DMS 273 treated with DMSO at 0.1 percent for 48 hours (cell line): ENCODE measurements at regions not wholly inside any gene's neighbourhood (a gene's known extent, or its start where the extent isn't known, plus 50 kb on each side); places are given as distances from the start of the nearest gene placed in this dataset.
"Not testable (repeated sequence)": the region's sequence is repeated elsewhere in the genome, so short reads cannot be mapped to it uniquely, and the experiment has no call there.

ENCODE experiments used
- DNase-seq: peaks from one replicate; lab custom pipeline; 2025; lab: John Stamatoyannopoulos, UW

- no peak for DNase-seq
These were observed 300.3 kb upstream of the GULP1 start for GRCh38 chr2:187991389-187991788.

- DNase-seq = peak; percentile 52
These were observed 297.0 kb upstream of the GULP1 start for GRCh38 chr2:187994464-187995331.

- no peak for DNase-seq
These were observed 296.1 kb upstream of the GULP1 start for GRCh38 chr2:187995556-187995955.

DNA sequence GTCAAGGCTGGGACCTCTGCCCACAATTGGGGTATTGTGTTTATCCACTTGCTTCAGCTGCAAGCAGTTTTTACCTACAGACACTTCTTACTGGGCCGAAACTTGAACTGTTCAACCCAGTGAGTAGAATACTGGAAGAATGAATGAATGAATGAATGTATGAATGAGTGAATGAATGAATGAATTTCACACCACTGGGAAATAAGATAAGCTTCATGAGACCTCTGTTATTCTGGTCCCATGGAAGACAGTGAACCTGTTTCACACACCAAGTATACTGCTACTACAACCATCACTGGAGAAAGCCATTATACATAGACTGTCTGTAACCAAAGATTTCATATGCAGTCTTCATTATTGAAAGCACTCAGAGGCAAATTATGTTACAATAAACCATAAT is 295.0 kb upstream of the GULP1 start:
- no peak for DNase-seq

DNA sequence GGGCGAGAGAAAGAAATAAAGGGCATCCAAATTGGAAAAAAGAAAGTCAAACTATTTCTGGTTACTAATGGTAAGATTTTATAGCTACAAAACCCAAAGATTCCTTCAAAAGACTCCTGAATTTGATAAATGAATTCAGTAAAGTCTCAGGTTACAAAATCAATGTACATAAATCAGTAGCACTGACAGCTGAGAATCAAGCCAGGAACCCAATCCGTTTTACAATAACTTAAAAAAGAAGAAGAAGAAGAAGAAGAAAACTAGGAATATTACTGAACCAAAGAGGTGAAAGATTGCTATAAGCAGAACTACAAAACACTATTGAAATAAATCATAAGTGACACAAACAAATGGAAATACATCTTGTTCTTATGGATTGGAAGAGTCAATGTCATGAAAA is 291.5 kb upstream of the GULP1 start:
- DNase-seq = no peak

- DNase-seq = no peak
These were observed 287.9 kb upstream of the GULP1 start for GRCh38 chr2:188003800-188004199.

DNA sequence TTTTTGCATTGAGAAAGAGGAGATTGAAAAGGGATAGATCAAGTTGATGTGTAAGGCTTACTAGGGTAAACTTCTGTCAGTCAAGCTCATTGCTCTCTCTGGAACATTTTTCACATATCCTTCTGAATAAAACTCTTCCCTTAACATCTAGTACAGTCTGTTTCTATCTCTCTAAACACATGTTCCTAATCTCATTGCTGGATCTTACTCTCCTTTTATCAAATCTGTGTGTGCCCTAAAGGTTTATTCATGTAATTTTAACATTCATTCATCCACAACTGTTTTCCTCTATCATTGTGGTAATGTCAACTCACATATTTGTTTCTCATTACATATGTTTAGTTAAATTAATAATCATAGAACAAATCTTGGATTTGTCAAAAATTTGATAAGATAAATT is 277.9 kb upstream of the GULP1 start:
- DNase-seq = no peak

DNA sequence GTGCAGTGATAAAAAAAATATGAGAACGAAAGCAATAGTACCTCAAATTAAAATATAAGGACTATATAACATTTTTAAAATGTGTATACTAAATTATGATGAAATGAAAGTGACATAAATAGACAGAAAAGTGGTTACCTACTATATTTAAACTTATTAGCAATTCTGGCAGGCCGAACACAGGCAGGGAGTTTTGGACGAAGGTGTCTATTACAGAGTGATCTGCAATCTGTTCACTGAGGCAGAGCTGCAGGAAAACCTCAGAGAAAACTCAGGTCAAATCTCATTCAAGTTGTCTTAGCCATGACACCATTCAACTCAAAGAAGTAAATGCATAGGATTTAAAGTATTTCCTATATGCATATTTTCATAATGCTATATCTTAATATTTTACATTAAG is 274.8 kb upstream of the GULP1 start:
- DNase-seq = no peak

DNA sequence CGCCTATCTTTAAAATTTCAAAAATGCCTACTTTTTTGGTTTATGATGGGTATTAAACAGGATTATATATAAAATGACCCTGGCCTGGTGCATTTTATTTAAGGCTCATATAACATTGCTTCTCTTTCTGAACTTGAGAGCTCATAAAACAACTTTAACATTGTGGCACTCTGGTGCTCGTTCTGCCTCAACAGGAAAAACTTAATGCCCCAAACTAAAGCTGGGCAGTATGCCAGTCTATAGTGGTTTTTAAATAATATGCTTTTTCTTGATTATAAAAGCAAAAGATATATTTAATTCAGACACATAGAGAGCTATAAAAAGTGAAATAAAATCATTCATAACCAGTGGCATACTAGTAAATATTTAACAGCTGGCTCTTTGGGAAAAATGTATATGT is 269.3 kb upstream of the GULP1 start:
- DNase-seq = no peak

GRCh38 chr2:188023035-188023434 is 268.6 kb upstream of the GULP1 start:
- no peak for DNase-seq

DNA sequence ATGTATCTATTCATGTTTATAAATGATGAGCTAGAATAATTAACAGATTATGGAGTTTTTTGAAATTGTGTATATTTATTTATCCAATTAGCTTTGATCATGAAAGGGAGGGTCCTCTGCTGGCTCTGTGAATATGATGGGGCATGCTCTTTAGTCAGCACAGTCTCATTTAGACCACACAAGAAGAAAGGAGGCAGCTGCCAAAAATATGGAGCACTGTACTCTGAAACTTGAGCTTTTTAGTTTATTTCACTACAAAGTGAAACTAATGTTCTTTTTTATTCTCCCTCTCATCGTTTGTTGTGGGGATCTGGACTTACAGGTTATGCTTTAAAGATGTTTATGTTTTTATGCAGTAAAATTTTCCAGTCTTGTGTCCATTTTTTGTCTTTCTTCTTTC is 266.9 kb upstream of the GULP1 start:
- DNase-seq = no peak

DNA sequence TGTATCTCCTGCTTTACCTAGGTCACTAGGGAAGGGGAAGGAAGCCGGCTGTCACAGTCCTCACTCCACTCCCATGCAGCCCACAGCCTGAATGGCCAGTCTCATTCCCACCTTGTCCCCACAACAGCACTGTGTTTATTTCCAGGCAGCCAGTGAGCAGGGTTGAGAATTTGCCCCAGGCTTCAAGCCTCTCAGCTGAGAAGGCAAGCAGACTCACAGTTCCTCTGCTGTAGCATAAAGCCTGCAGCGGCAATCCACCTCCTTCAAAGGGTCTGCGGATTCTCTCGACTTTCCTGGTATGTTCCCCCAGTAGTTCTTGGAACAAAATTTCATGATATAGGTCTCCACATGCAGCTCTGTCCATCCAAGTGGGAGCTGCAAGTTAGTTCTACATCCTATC is 262.9 kb upstream of the GULP1 start:
- DNase-seq = no peak

GRCh38 chr2:188032306-188032705 is 259.4 kb upstream of the GULP1 start:
- no peak for DNase-seq

- no peak for DNase-seq
These were observed 258.9 kb upstream of the GULP1 start for GRCh38 chr2:188032786-188033185.

GRCh38 chr2:188033240-188033639 is 258.4 kb upstream of the GULP1 start:
- DNase-seq = not testable (repeated sequence)

- DNase-seq = not testable (repeated sequence)
These were observed 257.6 kb upstream of the GULP1 start for GRCh38 chr2:188034102-188034501.

- not testable (repeated sequence) for DNase-seq
These were observed 256.3 kb upstream of the GULP1 start for GRCh38 chr2:188035377-188035776.

DNA sequence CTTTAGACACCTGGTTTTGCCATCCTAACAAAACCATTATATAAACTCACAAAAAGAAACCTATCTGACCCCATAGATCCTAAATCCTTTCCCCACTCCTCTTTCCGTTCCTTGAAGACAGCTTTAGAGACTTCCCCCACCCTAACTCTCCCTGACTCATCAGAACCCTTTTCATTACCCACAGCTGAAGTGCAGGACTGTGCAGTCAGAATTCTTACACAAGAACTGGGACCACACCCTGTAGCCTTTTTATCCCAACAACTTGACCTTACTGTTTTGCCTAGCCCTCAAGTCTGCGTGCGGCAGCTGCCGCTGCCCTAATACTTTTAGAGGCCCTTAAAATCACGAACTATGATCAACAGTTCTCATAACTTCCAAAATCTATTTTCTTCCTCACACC is 254.9 kb upstream of the GULP1 start:
- not testable (repeated sequence) for DNase-seq

DNA sequence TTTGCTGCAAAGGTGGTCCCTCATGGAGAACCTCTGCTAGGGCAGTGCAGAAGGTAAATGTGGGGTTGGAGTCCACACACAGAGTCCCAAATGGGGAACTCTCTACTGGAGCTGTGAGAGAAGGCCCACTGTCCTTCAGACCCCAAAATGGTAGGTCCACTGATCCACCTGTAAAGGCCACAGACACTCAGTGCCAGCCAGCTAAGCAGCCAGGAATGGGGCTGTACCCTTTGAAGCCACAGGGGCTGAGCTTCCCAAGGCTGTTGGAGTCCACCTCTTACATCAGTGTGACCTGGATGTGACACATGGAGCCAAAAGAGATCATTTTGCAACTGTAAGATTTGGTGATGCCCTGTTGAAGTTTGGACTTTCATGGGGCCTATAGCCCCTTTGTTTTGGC is 252.4 kb upstream of the GULP1 start:
- no peak for DNase-seq

DNA sequence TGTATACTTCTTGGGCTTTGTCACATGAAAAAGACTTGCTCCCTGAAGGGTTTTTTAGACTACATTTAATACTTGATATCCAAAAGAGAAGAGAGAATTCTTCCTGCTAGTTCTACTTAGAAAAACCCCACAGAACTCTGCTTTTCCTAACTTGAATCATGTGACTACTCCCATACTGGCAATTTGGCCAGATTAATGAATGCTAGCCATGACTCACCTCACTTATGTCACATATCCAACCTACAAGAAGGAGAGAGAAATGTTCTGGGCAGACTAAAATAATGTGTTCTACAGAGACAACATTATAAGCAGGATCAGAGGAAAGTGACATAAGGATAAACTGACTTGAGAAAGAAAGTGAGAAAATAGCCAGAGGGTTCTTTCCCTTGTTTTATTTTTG is 249.3 kb upstream of the GULP1 start:
- no peak for DNase-seq

DNA sequence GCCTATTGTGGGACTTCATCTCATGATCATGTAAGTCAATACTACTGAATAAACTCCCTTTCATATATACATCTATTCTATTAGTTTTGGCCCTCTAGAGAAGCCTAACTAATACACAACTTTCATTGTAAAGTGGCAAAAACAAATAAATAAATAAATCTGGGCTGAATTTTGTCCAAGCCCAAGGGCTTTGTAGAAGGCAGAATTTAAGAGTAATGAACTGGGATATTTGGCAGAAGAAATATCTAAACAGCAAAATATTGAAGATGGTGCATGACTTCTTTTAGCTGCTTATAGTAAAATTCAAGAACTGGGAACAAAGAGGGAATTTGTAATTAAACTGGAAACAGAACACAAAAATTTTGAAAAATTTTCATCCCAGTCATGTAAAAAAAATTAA is 246.7 kb upstream of the GULP1 start:
- no peak for DNase-seq

DNA sequence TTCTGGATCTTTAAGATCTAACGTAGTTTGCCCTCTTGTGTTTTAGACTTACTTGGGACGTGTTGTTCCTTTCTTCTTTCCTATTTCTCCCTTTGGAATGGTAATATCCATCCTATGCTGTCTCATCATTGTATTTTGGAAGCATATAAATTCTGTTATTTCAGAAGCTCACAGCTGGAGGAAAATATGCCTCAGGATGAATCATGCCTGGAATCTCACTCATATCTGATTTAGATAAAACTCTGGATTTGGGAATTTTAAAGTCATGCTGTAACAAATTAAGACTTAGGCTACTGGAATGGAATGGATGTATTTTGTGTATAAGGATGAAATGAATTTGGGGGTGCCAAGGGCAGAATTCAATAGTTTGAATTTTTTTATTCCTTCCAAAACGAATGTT is 245.2 kb upstream of the GULP1 start:
- DNase-seq = no peak

DNA sequence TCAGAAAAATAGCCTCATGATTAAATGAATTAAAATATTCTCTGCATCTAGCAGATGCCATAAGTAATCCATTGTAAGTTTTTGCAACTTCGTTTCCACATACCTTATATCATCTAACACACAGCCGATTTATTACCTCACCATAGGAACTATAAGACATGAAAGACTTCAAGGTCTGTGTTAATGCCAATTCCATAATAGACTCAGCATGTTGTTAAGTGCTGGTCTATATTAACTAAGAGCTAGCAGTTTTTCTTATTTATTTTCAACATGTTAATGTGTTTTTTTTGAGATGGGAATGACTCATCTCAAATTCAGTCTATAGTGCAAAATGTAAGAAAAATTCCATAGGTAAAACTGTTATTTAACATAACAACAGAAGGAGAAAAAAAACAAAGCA is 243.9 kb upstream of the GULP1 start:
- no peak for DNase-seq

DNA sequence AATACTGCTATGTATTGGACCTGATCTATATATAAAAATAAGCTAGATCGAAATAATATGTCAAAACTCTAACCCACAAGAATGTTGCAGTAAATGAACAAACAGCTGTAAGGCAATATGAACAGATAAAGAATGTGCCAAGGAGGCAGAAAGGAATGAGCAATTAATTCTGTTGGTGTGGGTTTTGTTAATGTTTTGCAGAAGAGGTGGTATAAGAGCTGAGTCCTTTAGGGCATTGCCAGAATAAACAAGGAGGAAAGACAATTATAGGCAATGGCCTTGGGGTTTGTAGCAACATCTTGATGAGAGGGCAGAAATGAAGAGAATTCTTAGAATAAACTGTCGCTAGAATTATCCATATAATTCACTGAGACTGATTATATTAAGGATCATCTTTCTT is 240.9 kb upstream of the GULP1 start:
- DNase-seq = no peak
